Kidney tubule cell (primary cell): ENCODE measurements at regions not wholly inside any gene's neighbourhood (a gene's known extent, or its start where the extent isn't known, plus 50 kb on each side); places are given as distances from the start of the nearest gene placed in this dataset.
A peak's percentile ranks its signal among the peaks of the same experiment; 100 is the strongest.
"Not testable (repeated sequence)": the region's sequence is repeated elsewhere in the genome, so short reads cannot be mapped to it uniquely, and the experiment has no call there.

Experiments
- DNase-seq: peaks from one replicate; pipeline ENCODE4 v3.0.0-alpha.2; 2018; ENCODE audit warnings: low spot score

GRCh38 chr2:43013821-43014345, 212.5 kb downstream of the ZFP36L2 start:
- no peak for DNase-seq

- DNase-seq: no peak
Measured at GRCh38 chr2:43012966-43013365, 213.4 kb downstream of the ZFP36L2 start.

DNA sequence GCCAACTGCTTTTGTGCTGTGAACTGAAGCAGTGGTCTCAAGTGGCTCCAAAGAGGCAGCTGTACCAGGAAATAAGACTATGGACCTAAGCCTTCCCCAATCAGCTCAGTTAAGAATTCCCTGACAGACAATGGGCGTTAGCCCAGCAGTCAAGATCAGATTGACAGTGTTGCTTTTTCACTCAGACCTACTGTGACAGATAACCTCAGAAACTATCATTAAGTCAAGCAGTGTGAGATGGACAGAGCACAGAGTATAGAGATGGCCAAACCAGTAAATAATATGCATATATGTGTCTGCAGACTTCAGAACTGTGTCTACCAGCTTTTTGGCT, 215.3 kb downstream of the ZFP36L2 start:
- DNase-seq: no peak

GRCh38 chr2:43010438-43011157, 215.8 kb downstream of the ZFP36L2 start:
- peak; percentile 42 for DNase-seq

DNA sequence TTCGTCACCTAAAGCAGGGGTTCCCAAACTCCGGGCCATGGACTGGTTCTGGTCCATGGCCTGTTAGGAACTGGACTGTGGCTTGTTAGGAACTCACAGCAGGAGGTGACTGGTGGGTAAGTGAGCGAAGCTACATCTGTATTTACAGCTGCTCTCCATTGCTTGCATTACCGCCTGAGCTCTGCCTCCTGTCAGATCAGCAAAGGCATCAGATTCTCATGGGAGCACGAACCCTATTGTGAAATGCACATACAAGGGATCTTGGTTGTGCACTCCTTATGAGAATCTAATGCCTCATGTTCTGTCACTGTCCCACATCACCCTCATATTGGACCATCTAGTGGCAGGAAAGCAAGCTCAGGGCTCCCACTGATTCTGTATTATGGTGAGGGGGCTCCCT, 217.0 kb downstream of the ZFP36L2 start:
- no peak for DNase-seq

- no peak for DNase-seq
Measured at GRCh38 chr2:43008388-43008787, 216.0 kb upstream of the HAAO start.

- DNase-seq: no peak
Measured at GRCh38 chr2:43007901-43008300, 215.5 kb upstream of the HAAO start.

DNA sequence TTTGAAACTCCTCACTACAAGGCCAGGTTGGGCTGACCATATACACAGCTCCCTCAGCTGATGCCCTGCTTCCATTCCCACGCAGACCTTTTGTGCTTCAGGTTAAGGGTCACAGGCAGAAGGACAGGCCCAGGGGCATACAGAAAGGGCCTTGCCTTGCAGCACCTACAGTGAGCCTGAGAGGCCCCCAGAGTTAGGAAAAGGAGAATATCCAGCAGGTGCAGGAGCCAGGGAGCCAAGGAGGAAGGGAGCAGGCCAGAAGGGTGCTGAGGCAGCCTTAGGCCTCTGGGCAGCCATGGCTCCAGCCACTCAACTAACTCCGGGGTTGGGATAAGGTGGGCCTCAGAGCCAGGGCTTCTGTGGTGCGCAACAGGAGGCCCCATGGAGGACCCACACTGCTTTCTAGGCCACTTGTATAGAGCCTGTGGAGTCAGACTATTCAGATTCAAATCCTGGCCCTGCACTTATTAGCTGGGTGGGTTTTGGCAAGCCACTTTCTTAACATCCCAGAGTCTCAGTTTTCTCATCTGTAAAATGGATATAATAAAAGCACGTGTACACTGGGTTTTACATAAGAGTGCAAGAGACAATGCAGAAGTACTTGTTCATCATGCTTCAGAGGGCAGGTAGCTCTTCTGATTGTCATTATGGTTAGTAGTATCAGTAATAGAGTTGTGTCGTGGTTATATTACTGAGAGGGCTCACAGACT, 214.6 kb upstream of the HAAO start:
- DNase-seq: no peak

- no peak for DNase-seq
Measured at GRCh38 chr2:43005975-43006833, 213.8 kb upstream of the HAAO start.

- peak; percentile 84 for DNase-seq
Measured at GRCh38 chr2:43005245-43005974, 213.0 kb upstream of the HAAO start.

- DNase-seq: no peak
Measured at GRCh38 chr2:43004879-43005244, 212.5 kb upstream of the HAAO start.

GRCh38 chr2:43004126-43004865, 211.9 kb upstream of the HAAO start:
- DNase-seq: not testable (repeated sequence)

DNA sequence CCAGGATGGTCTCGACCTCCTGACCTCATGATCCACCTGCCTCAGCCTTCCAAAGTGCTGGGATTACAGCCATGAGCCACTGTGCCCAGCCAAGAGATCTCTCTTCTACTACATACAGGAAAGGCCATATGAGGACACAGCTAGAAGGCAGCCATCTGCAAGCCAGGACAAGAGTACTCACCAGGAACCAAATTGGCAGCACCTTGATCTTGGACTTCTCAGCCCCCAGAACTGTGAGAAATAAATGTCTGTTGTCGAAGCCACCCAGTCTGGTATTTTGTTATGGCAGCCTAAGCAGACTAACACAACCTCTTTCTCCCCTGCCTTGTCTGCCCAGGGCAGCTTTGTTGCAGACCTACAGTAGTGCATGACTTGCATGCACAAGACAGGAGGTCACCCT, 211.3 kb upstream of the HAAO start:
- no peak for DNase-seq

DNA sequence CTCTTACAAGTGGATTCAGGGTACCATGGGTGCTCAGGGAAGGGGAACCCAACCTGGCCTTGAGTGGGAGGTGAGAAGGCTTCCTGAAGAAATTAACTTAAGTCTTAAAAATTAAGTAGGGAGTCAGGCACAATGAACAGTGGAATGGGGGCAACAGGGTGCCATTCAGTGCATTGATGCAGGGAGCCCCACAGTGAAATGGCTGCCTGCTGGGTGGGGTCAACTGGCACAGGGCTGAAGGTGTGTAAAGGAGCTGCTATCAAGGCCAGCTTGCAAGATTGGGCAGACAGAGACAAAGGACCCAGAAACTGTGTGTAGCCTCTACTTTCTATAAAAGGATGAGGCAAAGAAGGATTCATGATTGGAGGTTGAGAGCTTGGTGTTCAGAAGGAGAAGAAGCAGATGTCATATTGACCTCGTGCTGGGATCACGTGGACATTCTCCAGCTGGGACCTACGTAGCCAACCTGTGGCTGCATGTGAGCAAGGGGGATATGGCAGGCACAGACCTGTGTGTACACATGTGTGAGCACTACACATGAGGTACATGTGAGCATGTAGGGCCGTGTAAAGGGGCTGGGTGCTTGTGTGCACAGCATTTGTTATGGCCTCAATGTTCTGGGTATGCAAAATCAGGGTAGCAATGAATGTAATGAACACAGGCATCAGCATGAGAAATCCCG, 209.5 kb upstream of the HAAO start:
- no peak for DNase-seq

DNA sequence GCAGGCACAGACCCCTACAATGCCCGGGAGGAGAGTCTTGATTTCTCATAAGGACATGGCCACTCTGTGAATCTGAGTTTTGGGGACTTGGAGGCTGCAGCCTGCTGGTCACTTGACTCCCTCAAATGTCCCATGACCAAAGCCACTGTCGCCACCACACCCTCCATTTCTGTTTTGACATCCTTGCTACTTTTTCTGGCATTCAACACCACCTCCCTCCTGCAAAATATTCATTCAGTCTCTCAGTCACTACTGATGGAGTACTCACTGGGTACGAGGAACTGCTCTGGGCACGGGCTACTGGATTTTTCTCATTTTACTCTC, 208.6 kb upstream of the HAAO start:
- no peak for DNase-seq

GRCh38 chr2:43000242-43001054, 208.1 kb upstream of the HAAO start:
- DNase-seq: no peak

GRCh38 chr2:42999856-43000241, 207.5 kb upstream of the HAAO start:
- no peak for DNase-seq

DNA sequence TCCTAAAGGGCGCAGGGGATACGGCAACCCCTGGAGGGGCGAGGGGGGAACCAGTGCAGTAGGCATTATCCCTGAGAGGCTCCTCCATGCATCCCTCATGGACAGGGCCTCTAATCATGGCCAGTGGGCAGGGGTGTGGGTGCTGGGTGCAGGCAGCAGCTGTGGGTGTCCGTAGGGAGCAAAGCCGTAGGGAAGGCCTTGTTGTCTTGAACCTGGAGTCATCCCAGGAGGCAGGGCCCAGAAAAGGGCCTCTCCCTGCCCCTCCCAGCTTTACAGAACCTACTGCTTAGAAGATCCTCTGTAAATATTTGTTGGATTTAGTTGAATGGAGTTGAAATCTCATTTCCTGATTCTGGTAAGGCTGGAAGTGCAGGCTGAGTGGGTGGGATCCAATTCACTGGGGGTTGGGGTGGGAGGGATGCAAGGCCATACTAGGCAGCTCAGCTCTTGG, 207.0 kb upstream of the HAAO start:
- no peak for DNase-seq

DNA sequence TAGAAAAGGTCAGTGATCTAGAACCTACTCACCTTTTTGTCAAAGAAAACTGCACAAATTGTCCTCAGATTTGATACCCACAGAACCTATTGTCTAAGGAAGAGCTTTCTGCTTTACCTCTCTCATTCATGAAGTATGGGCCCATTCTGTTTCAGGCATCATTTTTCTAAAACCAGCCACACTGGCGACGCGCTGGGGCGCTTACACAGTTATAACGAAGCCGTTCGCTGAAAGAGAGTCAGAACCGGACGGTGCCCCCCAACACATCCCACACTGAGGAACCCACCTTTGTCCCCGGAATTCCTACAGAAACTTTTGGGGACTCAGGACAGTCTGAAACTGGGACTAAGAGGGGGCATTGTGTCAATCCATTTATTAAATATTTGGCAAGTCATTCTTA, 206.3 kb upstream of the HAAO start:
- DNase-seq: no peak

- no peak for DNase-seq
Measured at GRCh38 chr2:42996528-42996927, 204.1 kb upstream of the HAAO start.
